NCI-H2227 (cell line): ENCODE measurements at regions not wholly inside any gene's neighbourhood (a gene's known extent, or its start where the extent isn't known, plus 50 kb on each side); places are given as distances from the start of the nearest gene placed in this dataset.
"Not testable (repeated sequence)": the region's sequence is repeated elsewhere in the genome, so short reads cannot be mapped to it uniquely, and the experiment has no call there.

Experiments used
- DNase-seq: peaks from one replicate; lab custom pipeline; 2025; ENCODE audit not compliant: unreplicated experiment; lab: John Stamatoyannopoulos, UW

- DNase-seq: no peak
Observed at GRCh38 chr2:8367833-8368232, 314.0 kb upstream of the ID2 start.

- no peak for DNase-seq
Observed at GRCh38 chr2:8368463-8368862, 313.4 kb upstream of the ID2 start.

- no peak for DNase-seq
Observed at GRCh38 chr2:8369522-8369921, 312.3 kb upstream of the ID2 start.

GRCh38 chr2:8370258-8370802, 311.5 kb upstream of the ID2 start:
- no peak for DNase-seq

- no peak for DNase-seq
Observed at GRCh38 chr2:8371653-8372052, 310.2 kb upstream of the ID2 start.

GRCh38 chr2:8374782-8375181, 307.1 kb upstream of the ID2 start:
- no peak for DNase-seq

GRCh38 chr2:8376603-8377410, 305.0 kb upstream of the ID2 start:
- no peak for DNase-seq

GRCh38 chr2:8378016-8378810, 303.6 kb upstream of the ID2 start:
- no peak for DNase-seq

GRCh38 chr2:8379128-8379527, 302.7 kb upstream of the ID2 start:
- no peak for DNase-seq

GRCh38 chr2:8379549-8379948, 302.3 kb upstream of the ID2 start:
- DNase-seq: no peak

- DNase-seq: no peak
Observed at GRCh38 chr2:8380026-8380425, 301.8 kb upstream of the ID2 start.

GRCh38 chr2:8380566-8380965, 301.3 kb upstream of the ID2 start:
- DNase-seq: no peak

GRCh38 chr2:8382485-8382884, 299.4 kb upstream of the ID2 start:
- DNase-seq: no peak

GRCh38 chr2:8386748-8387147, 295.1 kb upstream of the ID2 start:
- not testable (repeated sequence) for DNase-seq

GRCh38 chr2:8388781-8389180, 293.1 kb upstream of the ID2 start:
- no peak for DNase-seq

- no peak for DNase-seq
Observed at GRCh38 chr2:8389431-8390108, 292.3 kb upstream of the ID2 start.

GRCh38 chr2:8391126-8391525, 290.7 kb upstream of the ID2 start:
- no peak for DNase-seq

GRCh38 chr2:8391584-8391983, 290.3 kb upstream of the ID2 start:
- no peak for DNase-seq

- DNase-seq: no peak
Observed at GRCh38 chr2:8392098-8392866, 289.6 kb upstream of the ID2 start.

GRCh38 chr2:8393506-8393905, 288.4 kb upstream of the ID2 start:
- DNase-seq: no peak

- no peak for DNase-seq
Observed at GRCh38 chr2:8394131-8394530, 287.7 kb upstream of the ID2 start.
